Right atrium auricular region (tissue), 2 donors: ENCODE measurements at regions not wholly inside any gene's neighbourhood (a gene's known extent, or its start where the extent isn't known, plus 50 kb on each side); places are given as distances from the start of the nearest gene placed in this dataset.

ENCODE experiments used
- DNase-seq: peaks from one replicate; pipeline ENCODE4 v3.0.0-alpha.2; 2019; ENCODE audit warnings: low spot score
- H3K27ac ChIP-seq, 2 donors: fragments of 200-600 bp; sonication (generic); 1 replicate in 1 of 2; 2 replicates in 1 of 2; pipeline ENCODE4 v1.5.1; 2016 to 2019
- H3K27me3 ChIP-seq, 2 donors: fragments of 200-600 bp; sonication (generic); one replicate each; pipeline versions ENCODE4 v1.5.1 to v1.6.0; 2017 to 2019
- H3K36me3 ChIP-seq: fragments of 200-600 bp; sonication (generic); one replicate; pipeline ENCODE4 v1.5.1; 2016
- H3K4me1 ChIP-seq, 2 donors: fragments of 200-600 bp; sonication (generic); one replicate each; pipeline versions ENCODE4 v1.5.1 to v1.6.0; 2017 to 2019
- H3K4me3 ChIP-seq, 2 donors: fragments of 200-600 bp; sonication (generic); 1 replicate in 1 of 2; 2 replicates in 1 of 2; pipeline ENCODE4 v1.5.1; 2017 to 2019; ENCODE audit warnings: mild to moderate bottlenecking in 1 of 2, moderate library complexity in 1 of 2
- H3K9me3 ChIP-seq, 2 donors: fragments of 200-600 bp; sonication (generic); one replicate each; pipeline ENCODE4 v1.5.1; 2019
- CTCF ChIP-seq, 2 donors: fragments of 200-600 bp; sonication (generic); IDR thresholded peaks; one replicate each; pipeline ENCODE4 v1.5.1; 2019; ENCODE audit warnings: antibody characterized with exemption in 2 of 2

- Histone ChIP-seq H3K4me1 (no peaks in the 10 kb centered on the region), H3K27ac (no peak overlapping the region), H3K4me3 (no peak overlapping the region), H3K9me3 (no peaks in the 10 kb centered on the region), H3K27me3 (no peaks in the 10 kb centered on the region), H3K36me3 (no peaks in the 10 kb centered on the region)
- DNase-seq = no peak
- TF ChIP-seq CTCF (IDR thresholded peaks at IDR 0.05) = no peak
Measured at GRCh38 chr16:16956376-16956775, 514.4 kb downstream of the XYLT1 start.

- Histone ChIP-seq H3K4me3 (no peak overlapping the region), H3K9me3 (peaks cover 0 to 4% of the 10 kb centered on the region in 2 donors), H3K4me1 (no peaks in the 10 kb centered on the region), H3K27me3 (no peaks in the 10 kb centered on the region), H3K27ac (no peak overlapping the region), H3K36me3 (no peaks in the 10 kb centered on the region)
- DNase-seq = no peak
- no peak for TF ChIP-seq CTCF (IDR thresholded peaks at IDR 0.05)
Measured at GRCh38 chr16:16960785-16961184, 510.0 kb downstream of the XYLT1 start.

- no peak for DNase-seq
- Histone ChIP-seq H3K9me3 (peaks cover 0 to 11% of the 10 kb centered on the region in 2 donors), H3K27me3 (no peaks in the 10 kb centered on the region), H3K4me1 (no peaks in the 10 kb centered on the region), H3K27ac (no peak overlapping the region), H3K4me3 (no peak overlapping the region), H3K36me3 (no peaks in the 10 kb centered on the region)
- TF ChIP-seq CTCF (IDR thresholded peaks at IDR 0.05) = no peak
Measured at GRCh38 chr16:16966439-16966838, 504.3 kb downstream of the XYLT1 start.

- no peak overlapping the region for H3K27ac ChIP-seq
- H3K9me3 ChIP-seq = peaks cover 0 to 6% of the 10 kb centered on the region in 2 donors
- H3K36me3 ChIP-seq = no peaks in the 10 kb centered on the region
- H3K4me3 ChIP-seq = no peak overlapping the region
- no peaks in the 10 kb centered on the region for H3K27me3 ChIP-seq
- H3K4me1 ChIP-seq = no peaks in the 10 kb centered on the region
- TF ChIP-seq CTCF (IDR thresholded peaks at IDR 0.05) = no peak
- DNase-seq = no peak
Measured at GRCh38 chr16:16971042-16971441, 499.7 kb downstream of the XYLT1 start.

GRCh38 chr16:16972831-16973230 is 497.9 kb downstream of the XYLT1 start:
- H3K4me1 ChIP-seq = no peaks in the 10 kb centered on the region
- DNase-seq = no peak
- H3K27me3 ChIP-seq = no peaks in the 10 kb centered on the region
- H3K9me3 ChIP-seq = peaks cover 0 to 6% of the 10 kb centered on the region in 2 donors
- H3K27ac ChIP-seq = no peak overlapping the region
- no peak for TF ChIP-seq CTCF (IDR thresholded peaks at IDR 0.05)
- H3K36me3 ChIP-seq = no peaks in the 10 kb centered on the region
- H3K4me3 ChIP-seq = no peak overlapping the region
